Stimulated activated CD4-positive, alpha-beta T cell treated with anti-CD3 and anti-CD28 coated beads, Interleukin-15, amount 100 ng/mL, for 24 hours (primary cell): ENCODE measurements at regions not wholly inside any gene's neighbourhood (a gene's known extent, or its start where the extent isn't known, plus 50 kb on each side); places are given as distances from the start of the nearest gene placed in this dataset.

Experiments
- DNase-seq: peaks from one replicate; pipeline ENCODE4 v3.0.0-alpha.2; 2020

DNA sequence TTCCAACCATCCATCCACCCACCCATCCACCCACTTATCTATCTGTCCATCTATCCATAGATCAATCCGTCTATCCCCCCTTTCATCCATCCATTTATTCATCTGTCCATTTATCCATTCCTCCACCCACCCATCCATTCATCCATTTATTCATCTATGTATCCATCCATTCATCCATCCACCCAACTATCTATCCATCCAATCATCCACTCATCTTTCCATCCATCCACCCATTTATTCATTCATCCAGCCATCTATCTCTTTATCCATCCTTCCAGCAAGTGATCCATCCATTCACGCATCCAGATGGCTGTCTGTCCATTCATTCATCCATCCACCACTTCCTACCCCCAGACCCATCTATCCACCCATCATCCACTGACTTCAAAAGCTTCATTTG is 84.0 kb upstream of the CD99 start:
- no peak for DNase-seq

DNA sequence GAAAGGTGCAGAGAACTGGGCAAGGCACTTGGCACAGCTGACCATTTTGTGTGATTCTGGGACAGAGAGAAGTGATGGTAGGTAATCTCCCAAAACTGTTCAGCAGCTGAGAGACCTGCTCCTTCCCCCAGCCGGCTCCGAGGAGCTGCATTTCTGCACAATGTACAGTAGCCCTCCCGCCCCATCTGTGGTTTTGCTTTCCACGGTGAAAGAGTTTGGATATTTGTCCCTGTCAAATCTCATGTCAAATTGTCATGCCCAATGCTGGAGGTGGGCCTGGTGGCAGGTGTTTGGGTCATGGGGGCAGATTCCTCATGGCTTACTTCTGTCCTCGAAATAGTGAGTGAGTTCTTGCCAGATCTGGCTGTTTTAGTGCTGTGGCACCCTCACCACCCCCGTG is 90.5 kb upstream of the CD99 start:
- DNase-seq = no peak

DNA sequence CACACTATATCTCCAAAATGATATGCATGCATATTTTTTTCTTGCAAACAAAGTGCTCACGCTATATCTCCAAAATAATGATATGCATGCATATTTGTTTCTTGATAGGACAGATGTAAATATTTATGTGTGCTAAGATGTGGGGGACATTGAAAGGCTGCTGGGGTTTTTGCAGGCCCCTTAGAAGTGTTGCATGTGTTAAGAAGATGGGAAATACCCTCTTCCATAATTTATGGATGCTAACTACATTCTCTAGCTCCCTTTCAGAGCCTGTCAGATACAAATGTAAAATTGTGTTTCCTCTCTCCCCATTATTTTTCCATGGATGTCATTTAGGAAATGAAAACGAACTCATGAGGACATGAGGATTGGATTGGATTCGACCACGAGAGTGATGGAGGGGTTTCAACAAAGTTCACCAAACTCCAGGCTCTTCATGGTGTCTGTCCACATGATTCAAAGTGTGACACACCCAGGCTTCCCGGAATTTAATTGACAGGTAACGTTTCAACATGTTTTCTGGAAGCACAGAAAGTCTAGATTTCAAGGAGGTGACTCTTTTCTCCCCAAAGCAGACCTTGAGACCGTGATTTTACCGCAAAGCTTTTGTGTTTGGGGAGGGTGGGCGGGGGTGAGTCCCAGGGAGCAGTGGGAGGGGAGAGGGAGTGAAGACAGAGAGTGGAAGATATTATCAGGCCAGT is 94.4 kb upstream of the CD99 start:
- no peak for DNase-seq

DNA sequence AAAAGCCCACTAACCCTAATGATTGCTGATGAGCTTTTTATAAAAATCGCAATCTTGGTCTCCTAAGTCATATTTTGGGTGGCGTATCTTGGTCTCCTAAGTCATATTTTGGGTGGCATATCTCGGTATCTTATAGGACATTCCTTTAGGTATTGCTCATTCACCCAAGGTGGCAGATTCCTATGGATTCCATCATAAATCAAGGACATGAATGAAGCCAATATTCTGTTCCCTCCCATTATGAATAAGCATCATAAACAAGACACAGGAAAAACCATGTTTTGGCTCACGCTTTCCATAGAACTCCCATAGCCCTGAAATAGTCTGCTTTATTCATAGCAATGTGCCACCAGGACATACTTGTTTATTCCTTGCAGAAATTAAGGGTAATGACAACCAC is 95.0 kb upstream of the CD99 start:
- DNase-seq = no peak

DNA sequence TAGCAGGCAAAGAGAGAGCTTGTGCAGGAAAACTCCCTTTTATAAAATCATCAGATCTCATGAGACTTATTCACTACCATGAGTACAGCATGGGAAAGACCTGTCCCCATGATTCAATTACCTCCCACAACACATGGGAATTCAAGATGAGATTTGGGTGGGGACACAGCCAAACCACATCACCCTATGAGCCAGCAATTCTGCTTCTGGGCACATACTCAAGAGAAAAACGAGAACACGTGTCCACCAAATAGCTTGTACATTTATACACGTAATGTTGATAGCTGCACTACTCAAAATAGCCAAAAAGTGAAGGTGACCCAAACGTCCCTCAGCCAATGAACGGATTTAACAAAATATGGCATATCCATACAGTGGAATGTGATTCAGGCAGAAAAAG is 94.5 kb upstream of the DHRSX start:
- no peak for DNase-seq

DNA sequence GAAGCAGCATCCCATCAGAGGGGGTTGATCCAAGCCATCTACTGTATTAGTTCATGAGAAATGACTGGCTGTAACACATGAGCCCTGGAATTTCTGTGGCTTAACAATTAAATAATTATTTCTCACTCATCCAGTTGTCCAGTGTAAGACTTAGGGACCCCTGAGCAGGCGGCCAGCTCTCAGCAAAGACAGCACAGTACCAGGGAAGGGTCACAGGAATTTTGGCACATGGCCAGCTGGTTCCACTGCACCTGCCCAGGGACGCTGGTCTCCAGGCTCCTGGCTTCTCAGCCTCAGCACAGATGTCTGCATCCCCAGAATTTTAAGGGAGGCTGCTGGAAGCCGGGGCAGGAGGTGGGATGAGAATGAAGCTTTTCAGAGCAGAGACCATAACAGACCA is 93.7 kb upstream of the DHRSX start:
- DNase-seq = no peak

DNA sequence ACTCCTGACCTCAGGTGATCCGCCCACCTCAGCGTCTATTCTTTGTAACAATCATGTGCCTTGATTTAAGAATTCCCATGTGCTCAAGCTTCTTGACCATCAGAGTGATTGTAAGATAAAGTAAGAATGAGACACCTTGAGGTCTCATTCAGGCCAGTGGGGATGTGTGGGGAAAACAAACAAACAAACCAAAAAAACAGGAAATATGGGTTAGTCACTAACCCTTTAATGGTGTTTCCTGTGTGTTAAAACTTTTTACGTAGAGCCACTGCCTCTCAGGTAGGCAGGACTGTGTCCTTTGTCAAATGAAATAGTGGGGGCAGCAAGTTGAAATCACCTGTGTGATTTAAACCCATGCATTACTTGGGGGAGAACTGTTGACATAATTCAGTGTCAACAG is 91.5 kb upstream of the DHRSX start:
- no peak for DNase-seq

DNA sequence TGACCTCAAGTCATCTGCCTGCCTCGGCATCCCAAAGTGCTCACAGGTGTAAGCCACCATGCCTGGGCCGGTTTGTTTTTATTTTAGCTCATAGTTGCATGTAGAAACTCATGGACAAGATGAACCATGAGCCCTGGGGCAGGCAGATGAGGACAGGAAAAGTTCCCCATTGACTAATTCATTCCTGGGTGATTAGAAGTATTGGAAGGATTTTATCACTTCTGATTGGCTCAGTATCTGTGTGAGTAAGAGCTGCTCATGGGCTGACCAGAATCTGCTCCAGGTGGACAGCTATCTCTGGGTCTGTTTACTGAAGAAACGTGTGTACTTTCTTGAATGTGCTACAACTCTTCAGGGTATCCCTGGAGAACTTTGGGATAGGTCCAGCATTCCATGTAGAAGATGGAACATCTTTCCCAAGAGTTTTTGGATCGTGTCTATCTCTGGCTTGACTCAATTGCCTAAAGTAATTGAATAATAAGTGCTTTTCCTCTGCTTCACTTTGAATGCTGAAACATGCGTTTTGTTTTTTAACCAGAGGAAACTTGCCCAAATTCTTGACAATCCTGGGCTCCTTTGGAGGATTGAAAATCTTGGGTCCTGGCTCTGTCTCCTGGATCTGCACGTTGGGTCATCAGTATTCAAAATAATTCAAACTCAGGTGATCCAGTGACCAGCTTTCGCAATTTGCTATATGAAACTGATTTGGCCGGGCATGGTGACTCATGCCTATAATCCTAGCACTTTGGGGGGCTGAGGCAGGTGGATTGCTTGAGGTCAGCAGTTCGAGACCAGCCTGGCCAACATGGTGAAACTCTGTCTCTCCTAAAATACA is 88.6 kb upstream of the DHRSX start:
- DNase-seq = no peak

DNA sequence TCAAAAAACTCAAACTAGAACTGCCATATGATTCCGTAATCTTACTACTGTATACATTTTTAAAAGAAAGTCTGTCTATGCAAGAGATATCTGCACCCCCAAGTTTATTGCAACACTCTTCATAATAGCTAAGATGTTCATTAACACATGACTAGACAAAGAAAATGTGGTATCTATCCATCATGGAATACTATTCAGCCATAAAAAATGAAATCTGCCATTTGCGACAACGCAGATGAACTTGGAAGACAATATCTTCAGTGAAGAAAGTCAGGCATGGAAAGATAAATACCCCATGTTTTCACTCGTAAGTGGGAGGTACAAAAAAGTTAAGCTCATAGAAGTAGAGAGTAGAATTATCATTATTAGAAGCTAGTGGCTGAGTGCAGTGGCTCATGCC is 87.3 kb upstream of the DHRSX start:
- no peak for DNase-seq

DNA sequence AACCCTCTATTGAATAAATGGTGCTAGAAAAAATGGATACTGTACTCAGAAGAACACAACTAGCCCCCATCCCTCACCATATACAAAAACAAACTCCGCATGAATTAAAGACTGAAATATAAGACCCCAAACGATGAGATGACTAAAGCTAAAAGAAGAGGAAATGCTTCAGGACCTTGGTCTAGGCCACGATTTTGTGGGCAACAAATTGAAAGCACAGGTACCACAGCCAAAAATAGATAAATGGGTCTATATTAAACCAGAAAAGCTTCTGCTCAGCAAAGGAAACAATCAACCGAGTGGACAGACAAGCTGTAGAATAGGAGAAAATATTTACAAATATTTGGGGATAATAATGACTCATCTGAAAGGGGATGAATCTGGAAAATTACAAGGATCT is 86.4 kb upstream of the DHRSX start:
- no peak for DNase-seq

DNA sequence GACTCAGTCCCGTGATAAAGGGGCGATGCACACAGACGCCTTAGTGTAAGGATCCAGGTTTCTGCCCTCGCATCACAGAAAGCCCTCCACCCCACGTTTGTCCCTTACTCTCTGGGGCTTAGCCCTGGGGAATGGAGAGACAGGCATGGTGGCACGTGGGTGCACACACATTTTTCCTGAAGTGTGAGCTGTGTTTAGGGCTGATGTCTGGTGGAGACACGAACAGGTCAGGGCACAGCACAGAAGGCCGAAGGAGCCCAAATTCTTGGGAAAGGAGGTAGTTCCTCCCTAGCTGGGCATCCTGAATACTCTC is 84.3 kb upstream of the DHRSX start:
- no peak for DNase-seq

DNA sequence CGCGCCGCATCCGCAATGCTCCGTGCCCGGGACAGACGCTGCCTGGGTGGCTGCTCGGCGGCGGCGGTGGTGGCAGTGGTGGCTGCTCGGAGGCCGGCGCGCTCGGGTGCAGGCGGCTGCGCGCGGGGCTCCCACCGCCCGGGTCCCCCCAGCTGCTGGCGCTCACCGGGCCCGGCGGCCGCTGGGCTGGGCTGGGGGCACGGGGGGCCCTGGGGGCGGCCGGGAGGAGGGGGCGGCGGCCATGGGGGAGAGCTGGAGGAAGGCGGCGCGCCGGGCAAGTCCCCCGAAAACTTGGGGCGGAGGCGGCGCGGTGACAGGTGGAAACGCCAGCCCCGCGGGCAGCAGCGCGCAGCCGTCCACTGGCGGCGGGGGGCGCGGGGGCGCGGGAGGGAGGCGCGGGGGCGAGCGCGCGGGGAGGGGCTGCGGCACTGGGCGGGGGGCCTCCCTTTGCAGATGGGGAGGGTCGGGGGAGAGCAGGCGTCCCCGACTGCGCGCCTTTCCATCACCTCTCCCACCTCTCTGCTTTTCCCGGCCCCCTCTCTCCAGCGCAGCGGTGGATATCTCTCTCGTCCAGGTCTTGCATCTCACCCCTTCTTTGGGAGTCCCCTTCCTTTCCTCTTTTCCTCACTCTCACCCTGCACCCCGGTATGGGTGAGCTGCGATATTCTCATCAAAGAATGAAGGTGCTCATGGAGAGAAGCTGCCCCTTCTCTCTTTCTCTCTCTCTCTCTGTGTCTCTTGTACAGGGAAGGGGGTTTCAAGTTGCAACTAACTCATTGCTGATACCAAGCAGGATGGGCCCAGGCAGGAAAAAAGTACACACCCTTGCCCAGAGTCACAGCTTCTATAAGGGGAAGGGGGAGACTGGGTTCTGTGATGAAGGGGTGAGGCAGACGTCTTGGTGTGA is 83.7 kb upstream of the DHRSX start:
- peak; percentile 20 for DNase-seq

DNA sequence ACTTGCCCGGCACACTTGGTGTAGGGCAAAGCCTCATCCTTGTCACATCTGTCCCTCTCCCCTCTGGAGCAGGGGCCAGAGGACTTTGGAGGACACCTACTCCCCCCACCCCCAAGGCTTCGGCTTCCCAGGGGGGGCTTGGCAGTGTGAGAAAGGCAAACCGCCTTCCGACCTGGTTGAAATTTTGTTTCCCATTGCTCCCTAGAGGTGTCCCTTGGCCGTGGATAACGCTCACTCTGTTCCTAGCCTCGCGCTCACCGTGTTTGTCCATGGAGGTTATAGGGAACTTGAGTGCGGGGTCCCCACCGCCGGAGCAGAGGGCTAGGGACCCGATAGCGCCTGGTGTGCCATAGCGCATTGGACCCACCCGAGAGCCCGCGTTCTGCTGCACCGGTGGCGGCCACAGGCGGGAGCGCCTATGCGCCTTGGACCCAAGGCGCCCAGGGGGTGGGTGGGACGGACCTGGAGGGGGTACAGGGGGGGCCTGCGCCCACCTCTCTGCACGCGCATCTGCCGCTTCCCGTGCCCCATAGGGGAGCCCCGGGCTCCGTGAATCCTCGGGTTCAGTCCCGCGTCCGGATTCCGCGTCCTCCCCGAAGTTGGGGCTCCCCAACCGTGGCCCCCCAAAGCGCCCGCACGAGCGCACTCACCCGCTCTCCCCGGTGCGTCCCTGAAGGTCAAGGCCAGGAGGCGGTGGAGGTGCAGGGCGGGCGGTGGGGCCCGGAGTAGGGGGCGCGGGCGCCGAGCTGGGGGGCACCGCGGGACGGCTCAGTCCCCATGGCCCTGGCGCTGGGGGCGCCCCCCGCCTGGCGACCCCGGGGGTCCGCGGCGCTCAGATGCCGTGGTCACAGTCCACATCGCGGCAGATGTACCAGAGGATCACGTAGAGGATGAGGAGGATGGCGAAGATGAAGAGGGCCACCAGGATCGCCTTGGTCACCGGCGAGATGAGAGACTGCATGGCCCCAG is 82.7 kb upstream of the DHRSX start:
- DNase-seq = no peak

DNA sequence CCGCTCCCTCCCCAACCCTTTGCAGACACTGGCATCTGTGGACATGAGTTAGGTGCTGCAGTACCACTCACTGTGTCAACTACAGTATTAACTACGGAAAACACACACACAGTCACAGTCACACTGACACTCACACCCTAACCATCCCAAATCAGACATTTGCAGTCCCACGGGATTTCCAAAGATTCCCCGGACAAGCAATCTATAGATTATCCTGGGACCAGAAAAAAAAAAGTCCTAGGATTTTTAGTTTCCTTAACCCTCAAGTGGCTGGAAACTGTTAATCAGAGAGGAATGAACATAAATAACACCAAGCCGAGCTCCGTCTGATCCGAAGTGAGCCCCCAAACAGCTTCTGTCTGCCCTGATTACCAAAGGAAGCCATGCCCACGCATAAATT is 81.9 kb upstream of the DHRSX start:
- DNase-seq = no peak

DNA sequence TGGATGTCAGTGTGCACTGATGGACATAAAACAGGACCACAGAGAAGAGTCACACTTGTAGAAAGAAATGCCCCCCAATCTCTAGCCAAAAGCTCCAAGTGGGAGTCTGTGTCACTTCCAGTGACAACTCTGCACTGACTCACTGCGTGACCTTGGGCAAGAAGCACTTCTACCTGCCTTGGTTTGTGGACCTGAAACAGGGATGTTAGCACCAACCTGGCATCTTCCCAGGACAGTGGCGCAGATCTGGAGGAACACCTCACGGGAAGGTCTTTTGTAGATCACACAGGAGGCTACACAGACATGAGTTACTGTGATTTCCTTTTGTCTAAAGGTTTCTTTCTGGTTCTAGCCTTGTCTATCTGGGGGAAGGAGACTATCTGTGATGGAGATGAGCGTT is 80.5 kb upstream of the DHRSX start:
- no peak for DNase-seq

DNA sequence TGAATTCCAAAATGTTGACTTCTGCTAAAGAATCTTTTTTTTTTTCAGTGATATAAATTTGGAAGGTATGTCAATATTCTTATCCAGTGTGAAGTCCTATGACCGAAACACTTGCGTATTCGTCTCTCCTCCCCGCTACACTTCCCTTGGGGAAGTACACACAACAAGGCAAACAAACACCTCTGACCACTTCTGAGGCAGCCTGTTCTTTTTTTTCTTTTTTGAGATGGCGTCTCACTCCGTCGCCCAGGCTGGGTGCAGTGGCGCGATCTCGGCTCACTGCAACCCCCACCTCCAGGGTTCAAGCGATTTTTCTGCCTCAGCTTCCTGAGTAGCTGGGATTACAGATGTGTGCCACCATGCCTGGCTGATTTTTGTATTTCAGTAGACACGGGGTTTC is 78.1 kb upstream of the DHRSX start:
- DNase-seq = no peak

DNA sequence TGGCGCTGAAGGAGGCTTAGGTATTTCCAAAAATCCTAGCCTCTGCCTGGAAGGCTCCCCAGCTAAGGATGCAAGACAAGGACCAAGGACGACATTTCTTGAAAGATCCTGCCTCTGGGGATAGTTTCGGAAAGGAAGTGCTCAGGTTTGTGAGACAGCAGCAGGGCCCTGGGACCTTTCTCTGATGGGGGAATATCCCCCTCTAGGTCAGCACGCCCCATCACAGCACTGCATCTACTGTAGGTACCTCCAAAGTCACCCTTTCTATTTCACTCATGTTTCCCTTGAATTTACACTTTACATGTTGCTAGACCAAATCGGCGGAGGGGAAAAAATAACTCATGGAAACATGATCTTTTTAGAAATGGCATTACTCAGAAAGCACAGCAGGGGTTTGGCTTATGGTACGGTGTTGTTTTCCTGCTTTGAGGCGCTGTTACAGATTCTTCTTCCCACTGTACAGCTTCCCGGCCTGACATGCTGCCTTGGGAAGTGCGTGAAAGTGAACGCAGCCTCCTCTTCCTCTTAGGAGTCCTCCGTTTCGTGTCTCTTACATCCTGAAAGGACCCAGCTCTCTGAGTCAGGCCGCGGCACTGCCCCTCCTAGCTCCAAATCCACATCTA is 77.2 kb upstream of the DHRSX start:
- DNase-seq = peak; percentile 8

DNA sequence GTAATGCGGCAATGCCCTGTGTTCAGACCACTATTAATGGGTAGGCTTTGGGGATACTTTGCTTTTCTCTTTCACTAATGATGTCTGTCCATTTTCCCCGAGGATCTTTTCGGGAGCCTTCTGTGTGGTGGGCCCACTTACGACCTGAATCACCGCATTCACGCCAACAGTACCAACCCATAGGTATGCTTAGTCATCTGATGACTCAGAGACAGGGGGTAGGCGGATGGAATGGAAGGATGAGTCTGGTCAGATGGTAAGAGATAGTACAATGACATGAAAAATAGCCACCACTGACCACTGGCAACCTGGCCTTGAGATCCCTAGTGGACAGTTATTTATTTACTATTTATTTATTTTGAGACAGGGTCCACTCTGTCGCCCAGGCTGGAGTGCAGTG is 76.0 kb upstream of the DHRSX start:
- peak; percentile 10 for DNase-seq

DNA sequence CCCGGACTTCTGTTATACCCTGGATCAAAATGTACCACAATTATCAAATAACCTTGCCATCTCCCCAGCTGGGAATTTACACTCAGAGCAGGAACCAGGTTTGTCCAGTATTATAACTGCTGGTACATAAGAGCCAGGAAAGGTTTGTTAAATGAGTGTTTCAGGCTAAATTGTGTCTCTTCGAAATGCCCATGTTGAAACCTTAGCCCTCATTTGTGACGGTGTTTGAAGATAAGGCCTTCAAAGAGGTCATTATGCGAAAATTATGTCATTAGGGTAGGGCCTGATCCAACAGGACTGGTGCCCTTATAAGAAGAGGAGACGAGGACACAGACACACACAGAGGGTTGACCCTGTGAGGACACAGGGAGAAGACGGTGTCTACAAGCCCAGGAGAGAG is 73.5 kb upstream of the DHRSX start:
- DNase-seq = no peak

DNA sequence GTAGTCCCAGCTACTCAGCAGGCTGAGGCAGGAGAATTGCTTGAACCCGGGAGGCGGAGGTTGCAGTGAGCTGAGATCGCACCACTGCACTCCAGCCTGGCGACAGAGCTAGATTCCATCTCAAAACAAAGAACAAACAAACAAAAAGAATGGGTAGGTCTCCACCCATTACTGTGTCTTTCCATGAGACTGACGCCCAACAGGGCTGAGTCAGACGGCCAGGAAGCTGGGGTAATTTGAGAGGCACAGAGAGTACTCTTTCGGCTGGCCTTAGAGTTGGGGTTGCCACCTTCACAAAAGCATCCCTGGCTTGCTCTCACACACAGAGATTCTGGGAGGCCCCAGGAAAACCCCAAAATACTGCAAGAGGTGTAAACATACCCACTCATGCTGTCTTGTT is 72.0 kb upstream of the DHRSX start:
- DNase-seq = no peak

DNA sequence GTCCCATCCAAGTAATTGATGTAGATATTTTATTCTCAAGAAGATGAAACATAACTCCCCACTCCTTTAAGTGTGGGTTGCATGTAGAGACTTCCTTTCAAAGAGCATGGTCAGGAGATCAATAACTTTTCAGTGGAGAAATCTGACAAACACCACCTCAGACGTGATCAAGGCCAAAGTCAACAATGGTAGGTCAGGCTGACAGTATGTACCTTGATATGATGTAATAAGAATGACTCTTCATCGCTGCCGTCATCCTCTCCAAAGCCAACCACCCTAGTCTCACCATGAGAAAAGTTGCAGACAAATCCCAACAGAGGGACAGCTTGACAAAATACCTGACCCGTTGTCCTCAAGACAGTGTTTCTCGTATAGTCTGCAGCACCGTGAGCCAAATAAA is 67.3 kb upstream of the DHRSX start:
- DNase-seq = no peak

DNA sequence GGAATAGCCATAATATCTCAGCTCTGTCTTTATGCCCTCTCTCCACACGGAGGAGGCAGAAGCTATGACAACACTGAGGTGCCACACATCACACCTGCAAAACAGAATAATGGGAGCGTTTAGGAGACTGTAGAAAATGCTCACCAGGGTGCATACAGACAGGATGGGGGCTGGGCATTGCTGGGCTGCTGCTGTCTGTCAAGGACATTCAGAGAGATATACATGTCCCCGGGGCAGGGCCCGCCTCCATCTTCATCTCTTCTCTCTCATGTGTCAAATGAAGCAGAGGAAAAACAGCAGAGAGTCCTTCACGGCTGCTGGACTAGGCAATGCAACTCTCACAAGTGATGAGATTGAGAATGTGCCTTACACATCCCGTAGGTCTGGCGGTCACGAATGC is 65.3 kb upstream of the DHRSX start:
- no peak for DNase-seq
